K562 (cell line): ENCODE measurements at regions not wholly inside any gene's neighbourhood (a gene's known extent, or its start where the extent isn't known, plus 50 kb on each side); places are given as distances from the start of the nearest gene placed in this dataset.

Experiments
- BCOR ChIP-seq: fragments of 450-650 bp; IDR thresholded peaks from 2 replicates; pipeline ENCODE4 v1.6.1; 2016
- BRF1 ChIP-seq: IDR thresholded peaks from 3 replicates; pipeline ENCODE4 v1.6.1; 2011; ENCODE audit warnings: borderline replicate concordance, mild to moderate bottlenecking; ENCODE audit not compliant: insufficient read length; ENCODE audit errors: extremely low read depth
- CHAMP1 ChIP-seq: fragments of 450-650 bp; IDR thresholded peaks from 2 replicates; pipeline ENCODE4 v1.6.1; 2016; ENCODE audit warnings: mild to moderate bottlenecking
- ETV5 ChIP-seq: sonication (generic); formaldehyde crosslinking; IDR thresholded peaks from 2 replicates; pipeline ENCODE4 v1.4.0; 2020; ENCODE audit warnings: low read depth, mild to moderate bottlenecking, missing genetic modification reagents
- HIVEP1 ChIP-seq: fragments of 250-450 bp; sonication (Bioruptor Pico); IDR thresholded peaks from 2 replicates; pipeline ENCODE4 v1.4.0; 2020; ENCODE audit warnings: mild to moderate bottlenecking
- NR2C2 ChIP-seq, 2 experiments: fragments of 200-800 bp in 1 of 2; sonication (Bioruptor generic) in 1 of 2; sonication (generic) in 1 of 2; formaldehyde crosslinking in 1 of 2; IDR thresholded peaks; 2 replicates each; pipeline versions ENCODE4 v1.6.1 to v1.8.0; 2016 to 2022; ENCODE audit warnings: mild to moderate bottlenecking in 1 of 2, missing compliant biosample characterization in 1 of 2, missing genetic modification characterization in 1 of 2, missing genetic modification reagents in 1 of 2
- RERE ChIP-seq: sonication (generic); formaldehyde crosslinking; IDR thresholded peaks from 2 replicates; pipeline ENCODE4 v1.8.0; 2023; ENCODE audit warnings: missing genetic modification reagents, mild to moderate bottlenecking, borderline replicate concordance
- SMARCA4 ChIP-seq: fragments of 450-650 bp; IDR thresholded peaks from 2 replicates; pipeline ENCODE4 v1.6.1; 2016
- SNAPC5 ChIP-seq: fragments of 250-450 bp; sonication (Bioruptor Pico); IDR thresholded peaks from 2 replicates; pipeline ENCODE4 v1.8.0; 2021; ENCODE audit warnings: moderate library complexity, mild to moderate bottlenecking, inconsistent platforms
- TCFL5 ChIP-seq: fragments of 250-450 bp; sonication (Bioruptor Pico); conservative IDR thresholded peaks from 2 replicates; pipeline ENCODE4 v1.6.1; 2021; ENCODE audit warnings: mild to moderate bottlenecking, moderate library complexity, matching md5 sums
- TFAP4 ChIP-seq: sonication (generic); formaldehyde crosslinking; IDR thresholded peaks from 2 replicates; pipeline ENCODE4 v1.8.0; 2022; ENCODE audit warnings: missing genetic modification reagents, mild to moderate bottlenecking, moderate library complexity, borderline replicate concordance
- TGIF2 ChIP-seq: sonication (generic); formaldehyde crosslinking; IDR thresholded peaks from 2 replicates; pipeline ENCODE4 v1.8.1; 2022; ENCODE audit warnings: mild to moderate bottlenecking, missing genetic modification reagents, moderate library complexity
- TSC22D4 ChIP-seq: fragments of 450-650 bp; IDR thresholded peaks from 2 replicates; pipeline ENCODE4 v1.6.1; 2016; ENCODE audit warnings: missing genetic modification characterization, missing biosample characterization, control low read depth
- ZKSCAN1 ChIP-seq: fragments of 150-350 bp; IDR thresholded peaks from 2 replicates; pipeline ENCODE4 v1.6.1; 2016; ENCODE audit warnings: low read depth, low read length
- ZNF121 ChIP-seq: sonication (generic); formaldehyde crosslinking; conservative IDR thresholded peaks from 2 replicates; pipeline ENCODE4 v1.8.0; 2022; ENCODE audit warnings: missing genetic modification reagents
- ZNF583 ChIP-seq: fragments of 250-450 bp; sonication (Bioruptor Pico); IDR thresholded peaks from 2 replicates; pipeline ENCODE4 v1.4.0; 2020
- ZNF668 ChIP-seq: fragments of 250-450 bp; sonication (Bioruptor Pico); IDR thresholded peaks from 2 replicates; pipeline ENCODE4 v1.8.0; 2022; ENCODE audit warnings: mild to moderate bottlenecking, inconsistent platforms

- no peak for TF ChIP-seq RERE
- TF ChIP-seq SMARCA4, result peak; percentile 48; the same call in 1 of the 2 replicates
- no peak for TF ChIP-seq TGIF2 (CRISPR knock-in tag)
- TF ChIP-seq TCFL5 (CRISPR knock-in tag), result no peak
- TF ChIP-seq BCOR, result no peak; the same call in 1 of the 2 replicates
- TF ChIP-seq ZNF121, result no peak
- TF ChIP-seq TFAP4, result peak; percentile 67; the same call in 1 of the 2 replicates
- no peak for TF ChIP-seq ZNF668 (CRISPR knock-in tag)
- TF ChIP-seq ZKSCAN1, result no peak
- no peak for TF ChIP-seq CHAMP1
- TF ChIP-seq TSC22D4 (tag), result 0 out of 2 replicates have a peak, but pooled peaks have one; percentile 12
- TF ChIP-seq HIVEP1, result no peak
- TF ChIP-seq BRF1, result no peak
- TF ChIP-seq SNAPC5, result no peak
- no peak for TF ChIP-seq ETV5 (CRISPR knock-in tag)
- no peak for TF ChIP-seq NR2C2 (CRISPR knock-in tag; IDR thresholded peaks at IDR 0.05)
- peak; percentile 66 for TF ChIP-seq NR2C2 (tag; IDR thresholded peaks at IDR 0.05)
- TF ChIP-seq ZNF583 (CRISPR knock-in tag), result no peak
Measured at GRCh38 chr10:78302989-78303854, 269.6 kb downstream of the RPS24 start (continued).
